HepG2 (cell line): ENCODE measurements at regions not wholly inside any gene's neighbourhood (a gene's known extent, or its start where the extent isn't known, plus 50 kb on each side); places are given as distances from the start of the nearest gene placed in this dataset.

ENCODE experiments used
- ATAC-seq: fragments of 200-7000 bp; cut with Tn5 transposase; 3 replicates; pipeline ENCODE4 v1.9.1; 2020; ENCODE audit warnings: mild to moderate bottlenecking, moderate library complexity
- BruUV-seq: library from RNA; stranded (reverse); fragments of 400-500 nt; replicated peaks from 2 replicates; lab custom pipeline; 2021; lab: Mats Ljungman, UMichigan
- CTCF ChIA-PET: fragments of 300-600 bp; formaldehyde crosslinking; extraction: SDS; loops from one replicate; lab custom pipeline; 2021; ENCODE audit warnings: low total read pairs, inconsistent platforms, low intra/inter-chr PET ratio; lab: Yijun Ruan, JAX
- POLR2A ChIA-PET: fragments of 350-600 bp; sonication (Branson Sonifier 250); formaldehyde crosslinking; loops from one replicate; lab custom pipeline; 2020; ENCODE audit warnings: antibody characterized with exemption, inconsistent platforms; lab: Yijun Ruan, JAX
- DNase-seq: peaks from one replicate; pipeline ENCODE4 v3.0.0-alpha.2; 2015; ENCODE audit warnings: low spot score
- FAIRE-seq: peaks from 3 replicates; lab custom pipeline; 2011; peaks lifted over from hg19 to GRCh38; lab: Jason Lieb, UNC
- H2AFZ ChIP-seq: one replicate; pipeline ENCODE4 v1.6.1; 2011; ENCODE audit warnings: low read length, inconsistent platforms
- H3K27ac ChIP-seq: fragments of 300-600 bp; 3 replicates; pipeline ENCODE4 v1.8.0; 2011; ENCODE audit warnings: mixed run types, mild to moderate bottlenecking, mixed read lengths, low read length, inconsistent platforms; ENCODE audit not compliant: insufficient read depth; ENCODE audit errors: extremely low read length
- H3K27me3 ChIP-seq, 2 experiments: fragments of 200-600 bp in 1 of 2; 2 replicates in 1 of 2; 3 replicates in 1 of 2; pipeline versions ENCODE4 v1.6.0 to v1.8.0; 2011; ENCODE audit warnings: low read length in 2 of 2, mild to moderate bottlenecking in 2 of 2, moderate library complexity in 2 of 2, inconsistent platforms in 1 of 2; ENCODE audit not compliant: insufficient read depth in 2 of 2, control insufficient read depth in 1 of 2
- H3K36me3 ChIP-seq, 2 experiments: fragments of 200-600 bp in 1 of 2; replicated peaks in 1 of 2; 2 replicates in 1 of 2; 3 replicates in 1 of 2; pipeline versions ENCODE4 v1.5.1 to v1.8.0; 2011; ENCODE audit warnings: low read length in 2 of 2, inconsistent platforms in 1 of 2; ENCODE audit not compliant: insufficient read depth in 2 of 2, control insufficient read depth in 1 of 2
- H3K4me1 ChIP-seq: 2 replicates; pipeline ENCODE4 v1.5.1; 2012; ENCODE audit warnings: low read length, inconsistent platforms; ENCODE audit not compliant: insufficient read depth
- H3K4me2 ChIP-seq: 2 replicates; pipeline ENCODE4 v1.6.0; 2011; ENCODE audit warnings: low read depth, low read length, inconsistent platforms
- H3K4me3 ChIP-seq, 3 experiments: fragments of 200-600 bp in 1 of 3; sonication (generic), shearing (Covaris generic) in 1 of 3; replicated peaks in 1 of 3; 2 replicates each; pipeline ENCODE4 v1.5.1; 2011 to 2016; ENCODE audit warnings: low read length in 3 of 3, inconsistent platforms in 2 of 3, low read depth in 2 of 3, mild to moderate bottlenecking in 2 of 3, control low read depth in 1 of 3, mixed read lengths in 1 of 3; ENCODE audit not compliant: insufficient read depth in 1 of 3
- H3K79me2 ChIP-seq: one replicate; pipeline ENCODE4 v1.6.1; 2011; ENCODE audit warnings: low read length, inconsistent platforms; ENCODE audit not compliant: insufficient read depth
- H3K9ac ChIP-seq: 2 replicates; pipeline ENCODE4 v1.6.0; 2011; ENCODE audit warnings: mild to moderate bottlenecking, low read depth, low read length, inconsistent platforms; ENCODE audit not compliant: insufficient read depth
- H3K9me3 ChIP-seq: 2 replicates; pipeline ENCODE4 v1.5.1; 2012; ENCODE audit warnings: mild to moderate bottlenecking, low read length
- H4K20me1 ChIP-seq: 2 replicates; pipeline ENCODE4 v1.6.0; 2011; ENCODE audit warnings: inconsistent platforms, mild to moderate bottlenecking, low read length, moderate library complexity; ENCODE audit not compliant: insufficient read depth
- ATM ChIP-seq: fragments of 450-650 bp; IDR thresholded peaks from 2 replicates; pipeline ENCODE4 v1.7.1; 2017; ENCODE audit warnings: mild to moderate bottlenecking, borderline replicate concordance
- NFKB2 ChIP-seq: sonication (generic); formaldehyde crosslinking; IDR thresholded peaks from 2 replicates; pipeline ENCODE4 v1.4.0; 2020; ENCODE audit warnings: missing genetic modification reagents, borderline replicate concordance
- SALL2 ChIP-seq: sonication (generic); formaldehyde crosslinking; IDR thresholded peaks from 2 replicates; pipeline ENCODE4 v1.8.1; 2023; ENCODE audit warnings: mild to moderate bottlenecking, missing genetic modification reagents, inconsistent platforms
- SETDB1 ChIP-seq: sonication (generic); formaldehyde crosslinking; IDR thresholded peaks from 2 replicates; pipeline ENCODE4 v1.5.1; 2020; ENCODE audit warnings: missing genetic modification reagents, mild to moderate bottlenecking, borderline replicate concordance
- THRA ChIP-seq: sonication (generic); formaldehyde crosslinking; IDR thresholded peaks from 2 replicates; pipeline ENCODE4 v1.4.0; 2020; ENCODE audit warnings: missing genetic modification reagents, borderline replicate concordance
- TSC22D2 ChIP-seq: sonication (generic); formaldehyde crosslinking; IDR thresholded peaks from 2 replicates; pipeline ENCODE4 v1.5.1; 2020; ENCODE audit warnings: missing genetic modification reagents, mild to moderate bottlenecking, borderline replicate concordance
- ZC3H4 ChIP-seq: sonication (generic); formaldehyde crosslinking; IDR thresholded peaks from 2 replicates; pipeline ENCODE4 v1.4.0; 2020; ENCODE audit warnings: missing genetic modification reagents, borderline replicate concordance
- ZNF34 ChIP-seq: sonication (generic); formaldehyde crosslinking; IDR thresholded peaks from 2 replicates; pipeline ENCODE4 v1.4.0; 2020; ENCODE audit warnings: mild to moderate bottlenecking, missing genetic modification reagents, borderline replicate concordance
- ZNF879 ChIP-seq: sonication (generic); formaldehyde crosslinking; IDR thresholded peaks from 2 replicates; pipeline ENCODE4 v1.8.1; 2023; ENCODE audit warnings: missing genetic modification reagents
- WGBS: methylation state at CpG from one replicate; pipeline ENCODE4 v1.1.6; 2017; ENCODE audit warnings: low lambda C conversion rate; 5-methylcytosine and 5-hydroxymethylcytosine counted together
- in situ Hi-C: cut with HindIII; loops from 2 replicates; pipeline ENCODE4 v1.10.0; 2017; ENCODE audit warnings: low pct_unique_long_range_greater_than_20kb; ENCODE audit not compliant: extremely low pct_ligation_motif_present
- intact Hi-C: fragments of 100-400 bp; cut with micrococcal nuclease; formaldehyde crosslinking; loops from one replicate; pipeline ENCODE4 v1.10.0; 2022; ENCODE audit not compliant: unreplicated experiment
- TF ChIP-seq, protein P1 (sequence below): sonication (generic); formaldehyde crosslinking; IDR thresholded peaks from 2 replicates; pipeline ENCODE4 v1.4.0; 2020; ENCODE audit warnings: missing genetic modification reagents, mild to moderate bottlenecking, borderline replicate concordance
- TF ChIP-seq, protein P2 (sequence below): IDR thresholded peaks from 2 replicates; pipeline ENCODE4 v1.4.0; 2020; ENCODE audit warnings: mild to moderate bottlenecking, missing genetic modification reagents

DNA sequence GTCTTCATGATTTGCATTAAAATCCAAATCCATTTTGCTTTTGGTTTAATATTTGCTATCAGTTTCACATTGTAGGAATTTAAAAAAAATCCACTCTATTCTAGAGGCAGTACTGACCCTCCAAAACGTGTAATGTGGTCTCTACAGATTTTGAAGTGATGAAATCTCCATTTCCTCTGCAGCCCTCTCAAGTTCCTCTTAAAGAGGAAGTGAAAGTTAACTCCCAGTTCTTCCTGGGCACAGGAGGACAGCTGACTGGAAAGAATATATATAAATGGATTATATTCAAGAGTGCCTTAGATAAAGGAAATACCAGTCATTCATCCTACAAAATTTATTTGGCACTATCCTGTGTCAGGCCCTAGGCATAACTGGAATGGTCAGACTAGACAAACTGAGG, 83.5 kb upstream of the PLCL2 start:
- 0% methylated on average over 1 of the region's 1 CpG for WGBS
- ChIA-PET CTCF (no interaction called here), POLR2A (no interaction called here)
- H4K20me1 ChIP-seq: no peaks in the 10 kb centered on the region
- H3K4me2 ChIP-seq: no peak overlapping the region
- H3K4me3 ChIP-seq: no peak overlapping the region
- in situ Hi-C loops: no loop called here
- no peaks in the 10 kb centered on the region for H3K36me3 ChIP-seq
- no peak for DNase-seq
- no peaks in the 10 kb centered on the region; a peak in 1 of 5 replicates for H3K27me3 ChIP-seq
- FAIRE-seq: no peak
- BruUV-seq: no TSS peak
- no peak overlapping the region for H3K27ac ChIP-seq
- no peak overlapping the region for H3K9ac ChIP-seq
- H3K79me2 ChIP-seq: no peaks in the 10 kb centered on the region
- no peak for ATAC-seq
- no peak for TF ChIP-seq ATM
- TF ChIP-seq THRA (CRISPR knock-in tag): no peak
- TF ChIP-seq ZC3H4: no peak
- no peak for TF ChIP-seq TSC22D2 (CRISPR knock-in tag)
- TF ChIP-seq SALL2: no peak
- TF ChIP-seq ZNF34 (CRISPR knock-in tag): no peak
- TF ChIP-seq, protein P1, sequence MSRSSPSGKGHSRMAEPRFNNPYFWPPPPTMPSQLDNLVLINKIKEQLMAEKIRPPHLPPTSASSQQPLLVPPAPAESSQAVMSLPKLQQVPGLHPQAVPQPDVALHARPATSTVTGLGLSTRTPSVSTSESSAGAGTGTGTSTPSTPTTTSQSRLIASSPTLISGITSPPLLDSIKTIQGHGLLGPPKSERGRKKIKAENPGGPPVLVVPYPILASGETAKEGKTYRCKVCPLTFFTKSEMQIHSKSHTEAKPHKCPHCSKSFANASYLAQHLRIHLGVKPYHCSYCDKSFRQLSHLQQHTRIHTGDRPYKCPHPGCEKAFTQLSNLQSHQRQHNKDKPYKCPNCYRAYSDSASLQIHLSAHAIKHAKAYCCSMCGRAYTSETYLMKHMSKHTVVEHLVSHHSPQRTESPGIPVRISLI: no peak
- no peak for TF ChIP-seq ZNF879 (CRISPR knock-in tag)
- no peak for TF ChIP-seq SETDB1 (CRISPR knock-in tag)
- no peak for TF ChIP-seq NFKB2 (CRISPR knock-in tag)
- TF ChIP-seq, protein P2, sequence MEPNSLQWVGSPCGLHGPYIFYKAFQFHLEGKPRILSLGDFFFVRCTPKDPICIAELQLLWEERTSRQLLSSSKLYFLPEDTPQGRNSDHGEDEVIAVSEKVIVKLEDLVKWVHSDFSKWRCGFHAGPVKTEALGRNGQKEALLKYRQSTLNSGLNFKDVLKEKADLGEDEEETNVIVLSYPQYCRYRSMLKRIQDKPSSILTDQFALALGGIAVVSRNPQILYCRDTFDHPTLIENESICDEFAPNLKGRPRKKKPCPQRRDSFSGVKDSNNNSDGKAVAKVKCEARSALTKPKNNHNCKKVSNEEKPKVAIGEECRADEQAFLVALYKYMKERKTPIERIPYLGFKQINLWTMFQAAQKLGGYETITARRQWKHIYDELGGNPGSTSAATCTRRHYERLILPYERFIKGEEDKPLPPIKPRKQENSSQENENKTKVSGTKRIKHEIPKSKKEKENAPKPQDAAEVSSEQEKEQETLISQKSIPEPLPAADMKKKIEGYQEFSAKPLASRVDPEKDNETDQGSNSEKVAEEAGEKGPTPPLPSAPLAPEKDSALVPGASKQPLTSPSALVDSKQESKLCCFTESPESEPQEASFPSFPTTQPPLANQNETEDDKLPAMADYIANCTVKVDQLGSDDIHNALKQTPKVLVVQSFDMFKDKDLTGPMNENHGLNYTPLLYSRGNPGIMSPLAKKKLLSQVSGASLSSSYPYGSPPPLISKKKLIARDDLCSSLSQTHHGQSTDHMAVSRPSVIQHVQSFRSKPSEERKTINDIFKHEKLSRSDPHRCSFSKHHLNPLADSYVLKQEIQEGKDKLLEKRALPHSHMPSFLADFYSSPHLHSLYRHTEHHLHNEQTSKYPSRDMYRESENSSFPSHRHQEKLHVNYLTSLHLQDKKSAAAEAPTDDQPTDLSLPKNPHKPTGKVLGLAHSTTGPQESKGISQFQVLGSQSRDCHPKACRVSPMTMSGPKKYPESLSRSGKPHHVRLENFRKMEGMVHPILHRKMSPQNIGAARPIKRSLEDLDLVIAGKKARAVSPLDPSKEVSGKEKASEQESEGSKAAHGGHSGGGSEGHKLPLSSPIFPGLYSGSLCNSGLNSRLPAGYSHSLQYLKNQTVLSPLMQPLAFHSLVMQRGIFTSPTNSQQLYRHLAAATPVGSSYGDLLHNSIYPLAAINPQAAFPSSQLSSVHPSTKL (CRISPR knock-in tag): no peak
- no peaks in the 10 kb centered on the region for H3K4me1 ChIP-seq
- no peaks in the 10 kb centered on the region for H3K9me3 ChIP-seq
- H2AFZ ChIP-seq: no peak overlapping the region
- intact Hi-C loops: no loop called here
